ENCODE measurements at regions not wholly inside any gene's neighbourhood (a gene's known extent, or its start where the extent isn't known, plus 50 kb on each side); places are given as distances from the start of the nearest gene placed in this dataset.

DNA sequence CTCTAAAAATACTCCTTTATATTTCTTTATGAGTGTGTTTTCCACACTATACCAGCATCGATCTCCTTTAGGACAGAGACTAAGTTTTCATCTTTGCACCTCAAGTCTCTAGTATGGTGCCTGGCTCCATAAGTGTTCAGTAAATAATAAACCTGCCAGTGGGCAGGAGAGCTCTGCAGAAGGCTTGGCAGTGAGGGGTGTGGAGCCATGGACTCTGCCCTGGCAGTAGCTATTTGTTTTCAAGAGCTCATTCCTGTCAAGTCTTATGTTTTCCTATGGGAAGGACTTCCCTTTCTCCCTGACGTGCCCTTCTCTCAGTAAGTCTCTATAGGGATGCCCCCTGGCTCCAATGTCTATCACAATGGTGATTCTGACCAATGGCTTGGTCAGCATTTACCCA lies 252.2 kb downstream of the PIK3R1 start:
- no peak overlapping the region for H3K27ac ChIP-seq (ENCODE audit: low read depth, low read length, poor library complexity, severe bottlenecking)
- no peaks in the 10 kb centered on the region for H3K36me3 ChIP-seq (ENCODE audit: insufficient read depth, low read length)
- intact Hi-C loops (cut with micrococcal nuclease; ENCODE audit: unreplicated experiment), result no loop called here
- no peaks in the 10 kb centered on the region for H3K79me2 ChIP-seq (ENCODE audit: insufficient read depth, low read depth, low read length)
- POLR2A ChIA-PET, result interaction anchor here (0.7 kb wide), 1 partner anchor 45 kb away, joined by 3 read pairs; no protein-coding TSS in a partner anchor
- CTCF ChIA-PET (ENCODE audit: unreplicated experiment), result no interaction called here
- H3K4me2 ChIP-seq (ENCODE audit: low read length), result no peak overlapping the region
- no peak overlapping the region for H3K4me3 ChIP-seq (ENCODE audit: low read depth, low read length, poor library complexity, severe bottlenecking)
- H4K20me1 ChIP-seq (ENCODE audit: insufficient read depth, low read length), result no peaks in the 10 kb centered on the region
- H2AFZ ChIP-seq (ENCODE audit: low read length), result no peak overlapping the region
- DNase-seq (ENCODE audit: low spot score), result no peak
- H3K9me3 ChIP-seq (ENCODE audit: low read length), result no peaks in the 10 kb centered on the region
- no peaks in the 10 kb centered on the region for H3K4me1 ChIP-seq (ENCODE audit: insufficient read depth, low read length, poor library complexity, severe bottlenecking)
- TF ChIP-seq, protein P1, sequence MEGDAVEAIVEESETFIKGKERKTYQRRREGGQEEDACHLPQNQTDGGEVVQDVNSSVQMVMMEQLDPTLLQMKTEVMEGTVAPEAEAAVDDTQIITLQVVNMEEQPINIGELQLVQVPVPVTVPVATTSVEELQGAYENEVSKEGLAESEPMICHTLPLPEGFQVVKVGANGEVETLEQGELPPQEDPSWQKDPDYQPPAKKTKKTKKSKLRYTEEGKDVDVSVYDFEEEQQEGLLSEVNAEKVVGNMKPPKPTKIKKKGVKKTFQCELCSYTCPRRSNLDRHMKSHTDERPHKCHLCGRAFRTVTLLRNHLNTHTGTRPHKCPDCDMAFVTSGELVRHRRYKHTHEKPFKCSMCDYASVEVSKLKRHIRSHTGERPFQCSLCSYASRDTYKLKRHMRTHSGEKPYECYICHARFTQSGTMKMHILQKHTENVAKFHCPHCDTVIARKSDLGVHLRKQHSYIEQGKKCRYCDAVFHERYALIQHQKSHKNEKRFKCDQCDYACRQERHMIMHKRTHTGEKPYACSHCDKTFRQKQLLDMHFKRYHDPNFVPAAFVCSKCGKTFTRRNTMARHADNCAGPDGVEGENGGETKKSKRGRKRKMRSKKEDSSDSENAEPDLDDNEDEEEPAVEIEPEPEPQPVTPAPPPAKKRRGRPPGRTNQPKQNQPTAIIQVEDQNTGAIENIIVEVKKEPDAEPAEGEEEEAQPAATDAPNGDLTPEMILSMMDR (conservative IDR thresholded peaks at IDR 0.05; ENCODE audit: low read length), result no peak
- TF ChIP-seq EZH2phosphoT487 (IDR thresholded peaks at IDR 0.05; ENCODE audit: borderline replicate concordance, low read depth, low read length), result no peak
- no peaks in the 10 kb centered on the region for H3K9me2 ChIP-seq (ENCODE audit: insufficient read depth, low read length)
- BruUV-seq (replicated peaks), result no TSS peak

DNA sequence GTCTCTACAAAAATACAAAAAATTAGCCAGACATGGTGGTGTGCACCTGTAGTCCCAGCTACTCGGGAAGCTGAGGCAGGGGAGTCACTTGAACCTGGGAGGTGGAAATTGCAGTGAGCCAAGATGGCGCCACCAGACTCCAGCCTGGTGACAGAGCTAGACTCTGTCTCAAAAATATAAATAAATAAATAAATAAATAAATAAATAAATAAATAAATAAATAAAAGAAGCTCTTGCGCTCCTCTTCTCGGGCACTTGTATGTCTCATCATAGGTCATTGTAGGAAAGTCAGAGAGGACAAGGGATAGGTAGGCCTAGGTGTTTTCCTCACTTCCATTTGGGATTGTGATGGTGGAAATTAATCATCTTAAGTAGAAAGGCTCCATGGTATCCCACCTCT lies 252.8 kb downstream of the PIK3R1 start:
- BruUV-seq (replicated peaks), result no TSS peak
- no peaks in the 10 kb centered on the region for H4K20me1 ChIP-seq (ENCODE audit: insufficient read depth, low read length)
- no peaks in the 10 kb centered on the region for H3K79me2 ChIP-seq (ENCODE audit: insufficient read depth, low read depth, low read length)
- H3K9me3 ChIP-seq (ENCODE audit: low read length), result no peaks in the 10 kb centered on the region
- H3K9me2 ChIP-seq (ENCODE audit: insufficient read depth, low read length), result no peaks in the 10 kb centered on the region
- no peaks in the 10 kb centered on the region for H3K4me1 ChIP-seq (ENCODE audit: insufficient read depth, low read length, poor library complexity, severe bottlenecking)
- intact Hi-C loops (cut with micrococcal nuclease; ENCODE audit: unreplicated experiment), result no loop called here
- no peak overlapping the region for H2AFZ ChIP-seq (ENCODE audit: low read length)
- DNase-seq (ENCODE audit: low spot score), result no peak
- H3K36me3 ChIP-seq (ENCODE audit: insufficient read depth, low read length), result no peaks in the 10 kb centered on the region
- no peak overlapping the region for H3K4me3 ChIP-seq (ENCODE audit: low read depth, low read length, poor library complexity, severe bottlenecking)
- CTCF ChIA-PET (ENCODE audit: unreplicated experiment), result no interaction called here
- H3K27ac ChIP-seq (ENCODE audit: low read depth, low read length, poor library complexity, severe bottlenecking), result no peak overlapping the region
- TF ChIP-seq, protein P1 (conservative IDR thresholded peaks at IDR 0.05; ENCODE audit: low read length), result no peak
- TF ChIP-seq EZH2phosphoT487 (IDR thresholded peaks at IDR 0.05; ENCODE audit: borderline replicate concordance, low read depth, low read length), result no peak
- H3K4me2 ChIP-seq (ENCODE audit: low read length), result no peak overlapping the region
- POLR2A ChIA-PET, result interaction anchor here (0.7 kb wide), 1 partner anchor 45 kb away, joined by 3 read pairs; no protein-coding TSS in a partner anchor

DNA sequence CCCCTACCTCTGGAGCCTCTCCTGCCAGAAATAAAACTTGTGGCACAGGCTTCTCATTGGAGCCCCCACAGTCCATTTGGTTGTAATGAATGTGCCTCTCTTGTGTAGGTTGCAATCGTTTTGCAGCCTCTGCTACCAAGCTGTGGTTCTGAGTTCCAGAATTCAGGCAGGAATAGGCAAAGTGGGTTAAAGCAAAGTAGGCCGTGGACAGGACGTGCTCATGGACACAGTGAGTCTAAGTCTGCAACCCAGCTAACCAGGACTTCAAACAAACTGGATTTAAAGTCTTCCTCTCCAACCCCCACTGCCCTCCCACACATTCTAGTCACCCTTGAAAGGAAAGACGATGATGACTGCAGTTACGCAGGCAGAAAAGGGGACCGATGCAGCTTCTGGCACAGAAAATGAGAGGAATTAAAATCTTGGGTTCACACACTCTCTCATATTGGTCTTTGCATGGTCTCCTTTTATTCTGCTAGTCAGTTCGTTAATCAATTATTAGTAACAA lies 260.0 kb downstream of the PIK3R1 start:
- H3K79me2 ChIP-seq (ENCODE audit: insufficient read depth, low read depth, low read length), result no peaks in the 10 kb centered on the region
- H3K27ac ChIP-seq (ENCODE audit: low read depth, low read length, poor library complexity, severe bottlenecking), result no peak overlapping the region
- H3K36me3 ChIP-seq (ENCODE audit: insufficient read depth, low read length), result no peaks in the 10 kb centered on the region
- TF ChIP-seq, protein P1 (conservative IDR thresholded peaks at IDR 0.05; ENCODE audit: low read length), result no peak
- TF ChIP-seq EZH2phosphoT487 (IDR thresholded peaks at IDR 0.05; ENCODE audit: borderline replicate concordance, low read depth, low read length), result no peak
- no peaks in the 10 kb centered on the region for H3K4me1 ChIP-seq (ENCODE audit: insufficient read depth, low read length, poor library complexity, severe bottlenecking)
- DNase-seq (ENCODE audit: low spot score), result no peak
- no peak overlapping the region for H3K4me2 ChIP-seq (ENCODE audit: low read length)
- POLR2A ChIA-PET, result no interaction called here
- no peak overlapping the region for H3K4me3 ChIP-seq (ENCODE audit: low read depth, low read length, poor library complexity, severe bottlenecking)
- CTCF ChIA-PET (ENCODE audit: unreplicated experiment), result no interaction called here
- intact Hi-C loops (cut with micrococcal nuclease; ENCODE audit: unreplicated experiment), result no loop called here
- H2AFZ ChIP-seq (ENCODE audit: low read length), result no peak overlapping the region
- BruUV-seq (replicated peaks), result no TSS peak
- no peaks in the 10 kb centered on the region for H3K9me3 ChIP-seq (ENCODE audit: low read length)
- H3K9me2 ChIP-seq (ENCODE audit: insufficient read depth, low read length), result no peaks in the 10 kb centered on the region
- H4K20me1 ChIP-seq (ENCODE audit: insufficient read depth, low read length), result no peaks in the 10 kb centered on the region
